Activated B cell treated with CpG ODN at 0.5 μM for 24 hours (primary cell): ENCODE measurements at regions not wholly inside any gene's neighbourhood (a gene's known extent, or its start where the extent isn't known, plus 50 kb on each side); places are given as distances from the start of the nearest gene placed in this dataset.

Experiments used
- ATAC-seq: fragments of 200-7000 bp; cut with Tn5 transposase; one replicate; pipeline ENCODE4 v1.10.0; 2021; ENCODE audit warnings: low read depth, mild to moderate bottlenecking, moderate library complexity
- CTCF ChIA-PET: fragments of 350-600 bp; sonication (Branson Sonifier 250); formaldehyde crosslinking; loops from one replicate; lab custom pipeline; 2021; ENCODE audit warnings: antibody characterized with exemption; lab: Charles Lee
- POLR2A ChIA-PET: fragments of 350-600 bp; sonication (Branson Sonifier 250); formaldehyde crosslinking; loops from one replicate; lab custom pipeline; 2021; ENCODE audit warnings: antibody characterized with exemption; lab: Charles Lee
- DNase-seq: peaks from one replicate; pipeline ENCODE4 v3.0.0; 2022
- H3K27ac Mint-ChIP-seq: one replicate; pipeline ENCODE4 v1.8.0; 2020; ENCODE audit warnings: mixed read lengths
- H3K27me3 Mint-ChIP-seq: one replicate; pipeline ENCODE4 v1.8.0; 2021; ENCODE audit warnings: mixed read lengths
- H3K36me3 Mint-ChIP-seq: one replicate; pipeline ENCODE4 v1.8.0; 2021; ENCODE audit warnings: low read depth, mixed read lengths
- H3K4me1 Mint-ChIP-seq: one replicate; pipeline ENCODE4 v1.8.0; 2021; ENCODE audit warnings: mixed read lengths
- H3K4me3 Mint-ChIP-seq: one replicate; pipeline ENCODE4 v1.8.0; 2020; ENCODE audit warnings: mild to moderate bottlenecking, mixed read lengths
- H3K9me3 Mint-ChIP-seq: one replicate; pipeline ENCODE4 v1.8.0; 2020; ENCODE audit warnings: mixed read lengths
- intact Hi-C: fragments of 100-400 bp; cut with micrococcal nuclease; formaldehyde crosslinking; loops from one replicate; pipeline ENCODE4 v1.15.1; 2024
- TF ChIP-seq, protein P1 (sequence below): fragments of 200-600 bp; IDR thresholded peaks from one replicate; pipeline ENCODE4 v1.8.0; 2022; ENCODE audit warnings: antibody characterized with exemption, mild to moderate bottlenecking

GRCh38 chr22:49284056-49284784, 543.5 kb downstream of the BRD1 start:
- TF ChIP-seq, protein P1, sequence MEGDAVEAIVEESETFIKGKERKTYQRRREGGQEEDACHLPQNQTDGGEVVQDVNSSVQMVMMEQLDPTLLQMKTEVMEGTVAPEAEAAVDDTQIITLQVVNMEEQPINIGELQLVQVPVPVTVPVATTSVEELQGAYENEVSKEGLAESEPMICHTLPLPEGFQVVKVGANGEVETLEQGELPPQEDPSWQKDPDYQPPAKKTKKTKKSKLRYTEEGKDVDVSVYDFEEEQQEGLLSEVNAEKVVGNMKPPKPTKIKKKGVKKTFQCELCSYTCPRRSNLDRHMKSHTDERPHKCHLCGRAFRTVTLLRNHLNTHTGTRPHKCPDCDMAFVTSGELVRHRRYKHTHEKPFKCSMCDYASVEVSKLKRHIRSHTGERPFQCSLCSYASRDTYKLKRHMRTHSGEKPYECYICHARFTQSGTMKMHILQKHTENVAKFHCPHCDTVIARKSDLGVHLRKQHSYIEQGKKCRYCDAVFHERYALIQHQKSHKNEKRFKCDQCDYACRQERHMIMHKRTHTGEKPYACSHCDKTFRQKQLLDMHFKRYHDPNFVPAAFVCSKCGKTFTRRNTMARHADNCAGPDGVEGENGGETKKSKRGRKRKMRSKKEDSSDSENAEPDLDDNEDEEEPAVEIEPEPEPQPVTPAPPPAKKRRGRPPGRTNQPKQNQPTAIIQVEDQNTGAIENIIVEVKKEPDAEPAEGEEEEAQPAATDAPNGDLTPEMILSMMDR, result no peak

DNA sequence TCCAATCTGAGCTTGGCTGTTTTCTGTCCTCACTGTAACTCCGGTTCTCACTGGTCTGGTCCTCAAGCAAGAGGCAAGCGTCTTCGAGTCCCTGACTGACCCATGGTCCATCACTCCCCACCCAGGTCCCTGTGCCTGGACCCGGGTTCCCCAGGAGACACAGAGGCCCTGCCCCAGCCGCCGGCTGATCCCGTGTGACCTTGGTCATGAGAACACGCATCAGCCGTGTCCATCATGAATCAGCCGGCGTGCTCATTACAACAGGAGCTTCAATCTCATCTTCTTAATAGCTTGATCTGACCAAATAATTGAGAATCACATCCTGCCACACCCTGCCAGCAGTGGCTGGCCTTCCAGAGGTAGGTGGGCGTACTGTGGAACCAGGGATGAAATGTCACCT, 545.1 kb downstream of the BRD1 start:
- no peak overlapping the region for H3K4me3 Mint-ChIP-seq
- H3K36me3 Mint-ChIP-seq, result no peaks in the 10 kb centered on the region
- TF ChIP-seq, protein P1, result no peak
- CTCF ChIA-PET, result no interaction called here
- H3K27me3 Mint-ChIP-seq, result peaks cover 2% of the 10 kb centered on the region
- H3K27ac Mint-ChIP-seq, result no peak overlapping the region
- POLR2A ChIA-PET, result no interaction called here
- intact Hi-C loops, result no loop called here
- peaks cover 17% of the 10 kb centered on the region for H3K9me3 Mint-ChIP-seq
- ATAC-seq, result no peak
- H3K4me1 Mint-ChIP-seq, result no peaks in the 10 kb centered on the region
- no peak for DNase-seq

More at GRCh38 chr22:49284056-49284784, 543.5 kb downstream of the BRD1 start:
- H3K4me3 Mint-ChIP-seq, result no peak overlapping the region
- ATAC-seq (no peak), DNase-seq (no peak)
- no peaks in the 10 kb centered on the region for H3K36me3 Mint-ChIP-seq
- ChIA-PET POLR2A (no interaction called here), CTCF (no interaction called here)
- no peaks in the 10 kb centered on the region for H3K4me1 Mint-ChIP-seq
- peaks cover 2% of the 10 kb centered on the region for H3K27me3 Mint-ChIP-seq
- no peak overlapping the region for H3K27ac Mint-ChIP-seq
- intact Hi-C loops, result no loop called here
- H3K9me3 Mint-ChIP-seq, result peaks cover 12% of the 10 kb centered on the region

DNA sequence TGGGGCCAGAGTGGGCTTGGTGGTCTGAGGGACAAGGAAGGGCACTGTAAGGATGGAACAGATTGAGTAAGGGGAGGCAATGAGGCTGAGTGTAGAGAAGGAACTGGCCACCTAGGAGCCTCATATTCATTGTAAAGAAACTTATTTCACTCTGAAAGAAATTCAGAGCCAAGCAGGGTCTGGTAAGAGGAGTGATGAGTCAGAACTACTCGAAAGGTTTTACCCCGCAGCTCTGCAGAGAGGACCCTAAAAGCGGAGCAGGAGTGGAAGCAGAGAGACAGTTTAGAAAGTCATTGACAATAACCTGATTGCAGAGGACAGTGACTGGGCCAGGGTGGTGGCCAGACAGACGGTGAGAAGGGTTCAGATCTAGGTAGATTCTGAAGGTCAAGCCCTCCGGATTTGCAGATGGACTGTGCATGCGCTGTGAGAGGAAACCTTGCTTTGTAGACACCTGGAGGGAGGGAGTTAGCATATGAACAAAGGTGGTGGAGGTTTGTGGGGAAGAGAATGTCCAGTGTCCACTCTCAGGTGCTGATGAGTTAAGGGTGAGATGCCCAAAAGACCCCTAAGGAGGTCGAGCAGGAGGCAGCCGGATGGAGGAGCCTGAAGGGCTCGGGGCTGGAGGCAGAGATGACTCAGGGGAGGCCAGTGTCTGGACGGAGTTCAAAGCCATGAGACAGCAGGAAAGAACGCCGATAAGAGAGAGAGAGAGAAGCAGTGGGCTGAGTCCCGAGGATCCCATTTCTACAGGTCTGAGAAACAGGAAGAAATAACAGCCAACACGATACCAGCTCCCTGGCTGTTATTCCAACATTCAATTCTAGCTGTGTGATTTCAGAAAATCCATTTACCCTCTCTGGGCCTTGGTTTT, 546.0 kb downstream of the BRD1 start:
- peaks cover 2% of the 10 kb centered on the region for H3K27me3 Mint-ChIP-seq
- TF ChIP-seq, protein P1, result no peak
- ChIA-PET CTCF (no interaction called here), POLR2A (no interaction called here)
- H3K36me3 Mint-ChIP-seq, result no peaks in the 10 kb centered on the region
- no peak overlapping the region for H3K27ac Mint-ChIP-seq
- no peak overlapping the region for H3K4me3 Mint-ChIP-seq
- H3K9me3 Mint-ChIP-seq, result peaks cover 17% of the 10 kb centered on the region
- H3K4me1 Mint-ChIP-seq, result no peaks in the 10 kb centered on the region
- intact Hi-C loops, result no loop called here
- ATAC-seq, result no peak
- DNase-seq, result no peak

DNA sequence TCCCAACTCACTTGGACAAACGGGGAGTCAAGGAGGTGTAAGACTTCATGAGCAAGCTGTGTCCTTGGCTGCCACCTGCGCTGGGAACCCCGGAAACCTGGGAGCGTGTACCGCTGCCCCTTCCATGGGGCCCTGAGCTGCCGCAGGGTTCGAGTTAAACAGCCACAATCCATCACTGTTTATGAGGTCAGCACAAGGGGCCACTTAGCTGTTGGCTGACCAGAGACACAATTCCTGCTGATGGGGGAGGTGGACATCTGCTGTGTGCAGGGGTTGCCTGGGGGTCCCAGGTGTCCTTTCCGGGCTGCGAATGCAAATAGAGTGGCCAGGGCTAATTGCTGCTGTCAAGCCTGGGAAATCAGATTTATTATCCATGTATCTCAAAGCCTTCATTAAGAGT, 549.3 kb downstream of the BRD1 start:
- H3K36me3 Mint-ChIP-seq, result no peaks in the 10 kb centered on the region
- CTCF ChIA-PET, result no interaction called here
- DNase-seq, result no peak
- no peak overlapping the region for H3K4me3 Mint-ChIP-seq
- H3K27ac Mint-ChIP-seq, result no peak overlapping the region
- intact Hi-C loops, result no loop called here
- peaks cover 2% of the 10 kb centered on the region for H3K27me3 Mint-ChIP-seq
- TF ChIP-seq, protein P1, result no peak
- peaks cover 17% of the 10 kb centered on the region for H3K9me3 Mint-ChIP-seq
- ATAC-seq, result no peak
- POLR2A ChIA-PET, result no interaction called here
- no peaks in the 10 kb centered on the region for H3K4me1 Mint-ChIP-seq

DNA sequence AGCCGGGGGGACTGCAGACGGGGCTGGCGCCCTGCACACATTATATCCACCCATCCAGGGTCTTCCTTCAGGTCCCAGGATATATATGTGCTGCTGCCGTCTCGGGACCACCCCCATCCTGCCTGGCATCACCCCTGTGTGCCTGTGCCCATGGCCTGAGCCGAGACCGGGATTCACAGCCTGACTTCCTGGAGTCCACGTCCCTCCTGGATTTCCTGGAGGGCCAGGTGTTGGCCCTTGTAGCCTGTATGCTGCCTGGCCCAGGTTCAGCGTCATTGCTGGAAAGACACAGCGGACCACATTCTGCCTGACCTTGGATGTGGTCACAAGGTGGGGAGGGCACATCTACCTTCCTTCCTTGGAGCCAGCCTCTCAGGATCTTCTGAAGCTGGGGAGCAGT, 551.1 kb downstream of the BRD1 start:
- ChIA-PET POLR2A (no interaction called here), CTCF (no interaction called here)
- Mint-ChIP-seq H3K36me3 (no peaks in the 10 kb centered on the region), H3K27ac (no peak overlapping the region), H3K4me3 (no peak overlapping the region), H3K4me1 (no peaks in the 10 kb centered on the region), H3K9me3 (peaks cover 17% of the 10 kb centered on the region), H3K27me3 (peaks cover 5% of the 10 kb centered on the region)
- DNase-seq (no peak), ATAC-seq (no peak)
- TF ChIP-seq, protein P1, result no peak
- intact Hi-C loops, result no loop called here
